Keratinocyte (primary cell): ENCODE measurements at regions not wholly inside any gene's neighbourhood (a gene's known extent, or its start where the extent isn't known, plus 50 kb on each side); places are given as distances from the start of the nearest gene placed in this dataset.

Experiments used
- CTCF ChIP-seq, 3 experiments: IDR thresholded peaks in 1 of 3; conservative IDR thresholded peaks in 1 of 3; optimal IDR thresholded peaks in 1 of 3; 2 replicates in 2 of 3; 3 replicates in 1 of 3; pipeline versions ENCODE3 to v1.5.1; 2011; ENCODE audit warnings: low read length in 3 of 3, mild to moderate bottlenecking in 3 of 3, moderate library complexity in 2 of 3, control low read depth in 1 of 3, inconsistent platforms in 1 of 3; ENCODE audit not compliant: insufficient read depth in 2 of 3; ENCODE audit errors: extremely low read depth in 1 of 3
- EZH2 ChIP-seq: IDR thresholded peaks from one replicate; pipeline ENCODE4 v1.6.1; 2012; ENCODE audit warnings: inconsistent platforms, mild to moderate bottlenecking, low read length, moderate library complexity

GRCh38 chr12:16919551-16919950 lies 313.6 kb upstream of the LMO3 start:
- TF ChIP-seq CTCF (optimal IDR thresholded peaks at IDR 0.05 in 1 of 3, IDR thresholded peaks at IDR 0.05 in 1 of 3, conservative IDR thresholded peaks at IDR 0.05 in 1 of 3; ENCODE audit: extremely low read depth in 1 of 3, insufficient read depth in 2 of 3, low read length in 3 of 3) (no peak), EZH2 (no peak)
